PC-3 (cell line): ENCODE measurements at regions not wholly inside any gene's neighbourhood (a gene's known extent, or its start where the extent isn't known, plus 50 kb on each side); places are given as distances from the start of the nearest gene placed in this dataset.

Experiments used
- ATAC-seq: fragments of 200-7000 bp; cut with Tn5 transposase; 2 replicates; pipeline ENCODE4 v1.9.1; 2020; ENCODE audit warnings: mild to moderate bottlenecking, moderate library complexity
- BruUV-seq: library from RNA; stranded (reverse); fragments of 400-500 nt; replicated peaks from 2 replicates; lab custom pipeline; 2021; lab: Mats Ljungman, UMichigan
- CTCF ChIA-PET: fragments of 300-600 bp; sonication (Branson Sonifier 250); formaldehyde crosslinking; loops from one replicate; lab custom pipeline; 2022; ENCODE audit warnings: antibody characterized with exemption; lab: Charles Lee
- POLR2A ChIA-PET: fragments of 300-600 bp; sonication (Branson Sonifier 250); formaldehyde crosslinking; loops from one replicate; lab custom pipeline; 2022; ENCODE audit warnings: antibody characterized with exemption; ENCODE audit not compliant: unreplicated experiment; lab: Charles Lee
- DNase-seq: peaks from one replicate; pipeline ENCODE4 v3.0.0-alpha.2; 2015
- H2AFZ ChIP-seq: fragments of 300-600 bp; sonication (generic); 2 replicates; pipeline ENCODE4 v1.6.0; 2016; ENCODE audit warnings: antibody characterized with exemption, low read length
- H3F3A ChIP-seq: fragments of 300-600 bp; sonication (generic); one replicate; pipeline ENCODE4 v1.6.0; 2017; ENCODE audit warnings: antibody characterized with exemption, low read length, control low read depth, mild to moderate bottlenecking; ENCODE audit not compliant: unreplicated experiment
- H3K27ac ChIP-seq: fragments of 300-600 bp; sonication (generic); 2 replicates; pipeline ENCODE4 v1.5.1; 2016; ENCODE audit warnings: mild to moderate bottlenecking, low read length
- H3K27me3 ChIP-seq: fragments of 300-600 bp; sonication (generic); 2 replicates; pipeline ENCODE4 v1.6.1; 2016; ENCODE audit warnings: low read length, mixed read lengths
- H3K36me3 ChIP-seq: fragments of 300-600 bp; sonication (generic); 2 replicates; pipeline ENCODE4 v1.6.1; 2016; ENCODE audit warnings: low read depth, mixed run types, low read length, mixed read lengths
- H3K4me1 ChIP-seq: fragments of 300-600 bp; sonication (generic); 2 replicates; pipeline ENCODE4 v1.5.1; 2016; ENCODE audit warnings: low read length; ENCODE audit not compliant: insufficient read depth
- H3K4me2 ChIP-seq: fragments of 300-600 bp; sonication (generic); 2 replicates; pipeline ENCODE4 v1.6.0; 2016; ENCODE audit warnings: low read length
- H3K4me3 ChIP-seq: fragments of 300-600 bp; sonication (generic); 2 replicates; pipeline ENCODE4 v1.5.1; 2016; ENCODE audit warnings: mild to moderate bottlenecking, low read length, mixed read lengths
- H3K79me2 ChIP-seq: fragments of 300-600 bp; sonication (generic); 2 replicates; pipeline ENCODE4 v1.6.1; 2017; ENCODE audit warnings: low read length, mixed read lengths
- H3K9ac ChIP-seq: fragments of 300-600 bp; sonication (generic); 2 replicates; pipeline ENCODE4 v1.6.0; 2016; ENCODE audit warnings: mild to moderate bottlenecking, low read length
- H3K9me2 ChIP-seq: fragments of 300-600 bp; sonication (generic); replicated peaks from 2 replicates; pipeline ENCODE4 v1.6.1; 2016; ENCODE audit warnings: mixed run types, low read length, mixed read lengths
- H3K9me3 ChIP-seq: fragments of 300-600 bp; sonication (generic); 2 replicates; pipeline ENCODE4 v1.6.1; 2016; ENCODE audit warnings: low read length, mixed read lengths
- H4K20me1 ChIP-seq: fragments of 300-600 bp; sonication (generic); 2 replicates; pipeline ENCODE4 v1.6.1; 2016; ENCODE audit warnings: low read length, mixed read lengths
- CTCF ChIP-seq: fragments of 300-600 bp; sonication (generic); conservative IDR thresholded peaks from 2 replicates; pipeline ENCODE4 v1.5.1; 2017; ENCODE audit warnings: antibody characterized with exemption, low read depth, mild to moderate bottlenecking, low read length
- EZH2 ChIP-seq: fragments of 300-600 bp; sonication (generic); IDR thresholded peaks from one replicate; pipeline ENCODE4 v1.6.1; 2017; ENCODE audit warnings: antibody characterized with exemption, mild to moderate bottlenecking, low read length; ENCODE audit not compliant: unreplicated experiment
- EZH2phosphoT487 ChIP-seq: fragments of 300-600 bp; sonication (generic); IDR thresholded peaks from 2 replicates; pipeline ENCODE4 v1.6.1; 2018; ENCODE audit warnings: mild to moderate bottlenecking, antibody characterized with exemption, low read length, borderline replicate concordance
- intact Hi-C: fragments of 100-400 bp; cut with micrococcal nuclease; formaldehyde crosslinking; loops from 2 replicates; pipeline ENCODE4 v1.9.0; 2023

DNA sequence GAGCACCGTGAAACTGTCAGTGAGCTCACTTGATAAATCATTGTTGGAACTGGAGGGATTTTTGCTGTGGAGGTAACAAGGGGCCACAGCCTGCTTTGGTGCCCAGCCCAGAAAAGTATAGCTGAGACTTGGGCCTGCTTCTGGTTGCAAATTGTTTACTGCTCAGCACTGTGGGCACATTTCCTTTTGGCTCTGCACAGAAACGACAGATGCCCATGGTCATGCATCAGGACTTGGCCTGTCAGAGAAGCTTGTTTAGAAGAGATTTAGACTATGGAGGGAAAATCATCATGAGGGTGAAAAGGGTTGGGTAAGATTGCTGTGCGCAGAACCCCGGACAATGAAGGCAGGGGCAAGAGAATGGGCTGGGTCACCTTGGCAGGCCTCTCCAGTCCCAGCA lies 286.1 kb upstream of the CTNNB1 start:
- no peaks in the 10 kb centered on the region for H3K4me1 ChIP-seq
- ATAC-seq (no peak), DNase-seq (no peak)
- no peak overlapping the region for H2AFZ ChIP-seq
- no peaks in the 10 kb centered on the region for H3K36me3 ChIP-seq
- no peaks in the 10 kb centered on the region for H3K79me2 ChIP-seq
- H3F3A ChIP-seq, result no peaks in the 10 kb centered on the region
- BruUV-seq, result no TSS peak
- CTCF ChIA-PET, result no interaction called here
- POLR2A ChIA-PET, result no interaction called here
- no peaks in the 10 kb centered on the region for H3K27me3 ChIP-seq
- no peaks in the 10 kb centered on the region for H4K20me1 ChIP-seq
- H3K9me3 ChIP-seq, result no peaks in the 10 kb centered on the region
- no peak overlapping the region for H3K9ac ChIP-seq
- H3K27ac ChIP-seq, result no peak overlapping the region
- no peak overlapping the region for H3K4me3 ChIP-seq
- TF ChIP-seq EZH2 (no peak), EZH2phosphoT487 (no peak), CTCF (no peak)
- intact Hi-C loops, result no loop called here
- H3K9me2 ChIP-seq, result no peaks in the 10 kb centered on the region
- no peak overlapping the region for H3K4me2 ChIP-seq

DNA sequence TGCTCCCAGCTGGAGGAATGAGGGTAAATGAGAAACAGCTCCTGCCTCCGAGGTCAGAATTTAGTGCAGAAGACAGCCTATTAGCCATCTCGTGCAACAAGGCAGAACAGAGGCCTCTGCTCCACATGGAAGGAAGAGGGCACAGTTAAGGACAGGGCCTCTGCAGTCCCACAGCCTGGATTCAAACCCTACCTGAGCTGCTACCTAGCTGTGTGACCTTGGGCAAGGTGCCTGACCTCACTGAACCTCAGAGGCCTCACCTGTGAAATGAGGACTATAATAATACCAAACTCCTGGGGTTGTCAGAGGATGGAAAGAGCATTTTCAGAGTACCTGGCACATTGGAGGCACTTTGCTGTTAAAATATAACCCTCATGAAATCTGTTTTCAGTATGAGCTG lies 285.7 kb upstream of the CTNNB1 start:
- H4K20me1 ChIP-seq, result no peaks in the 10 kb centered on the region
- POLR2A ChIA-PET, result no interaction called here

DNA sequence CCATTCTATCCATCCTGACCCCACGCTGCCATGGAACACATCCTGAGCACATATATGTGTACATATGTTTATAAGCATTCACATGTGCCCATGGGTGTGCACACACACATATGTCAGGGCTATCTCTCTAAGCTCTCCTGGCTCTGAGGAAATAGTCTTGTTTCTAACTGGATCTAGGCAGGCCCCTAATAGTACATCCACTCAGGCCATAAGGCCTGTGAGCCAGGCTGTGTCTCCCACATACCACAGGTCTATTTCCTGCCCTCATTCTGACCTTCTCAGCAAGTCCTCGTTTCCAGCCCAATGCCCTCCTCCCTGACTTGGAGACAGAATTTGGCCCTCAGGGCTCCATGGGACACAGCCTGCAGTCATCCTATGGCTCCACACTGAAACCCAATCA lies 284.8 kb upstream of the CTNNB1 start:
- TF ChIP-seq EZH2phosphoT487 (no peak), EZH2 (no peak), CTCF (no peak)
- ATAC-seq (no peak), DNase-seq (no peak)
- Histone ChIP-seq H3K9ac (no peak overlapping the region), H3K9me3 (no peaks in the 10 kb centered on the region), H3K79me2 (no peaks in the 10 kb centered on the region), H2AFZ (no peak overlapping the region), H3K9me2 (no peaks in the 10 kb centered on the region), H3K4me3 (no peak overlapping the region), H3K27ac (no peak overlapping the region), H3K4me2 (no peak overlapping the region), H4K20me1 (no peaks in the 10 kb centered on the region), H3K4me1 (no peaks in the 10 kb centered on the region), H3F3A (no peaks in the 10 kb centered on the region), H3K36me3 (no peaks in the 10 kb centered on the region), H3K27me3 (no peaks in the 10 kb centered on the region)
- POLR2A ChIA-PET, result no interaction called here
- no TSS peak for BruUV-seq
- intact Hi-C loops, result no loop called here
- CTCF ChIA-PET, result no interaction called here

More for the DNA sequence above, 285.7 kb upstream of the CTNNB1 start:
- no peak overlapping the region for H2AFZ ChIP-seq
- ATAC-seq (no peak), DNase-seq (no peak)
- BruUV-seq, result no TSS peak
- CTCF ChIA-PET, result no interaction called here
- H3K4me3 ChIP-seq, result no peak overlapping the region
- H3K9me3 ChIP-seq, result no peaks in the 10 kb centered on the region
- H3K4me2 ChIP-seq, result no peak overlapping the region
- H3K36me3 ChIP-seq, result no peaks in the 10 kb centered on the region
- no peak overlapping the region for H3K27ac ChIP-seq
- TF ChIP-seq CTCF (no peak), EZH2phosphoT487 (no peak), EZH2 (no peak)
- no peaks in the 10 kb centered on the region for H3K4me1 ChIP-seq
- no peaks in the 10 kb centered on the region for H3K27me3 ChIP-seq
- intact Hi-C loops, result no loop called here
- H3F3A ChIP-seq, result no peaks in the 10 kb centered on the region
- no peaks in the 10 kb centered on the region for H3K79me2 ChIP-seq
- no peaks in the 10 kb centered on the region for H3K9me2 ChIP-seq
- no peak overlapping the region for H3K9ac ChIP-seq
